ENCODE measurements at regions not wholly inside any gene's neighbourhood (a gene's known extent, or its start where the extent isn't known, plus 50 kb on each side); places are given as distances from the start of the nearest gene placed in this dataset.

GRCh38 chr6:113271437-113271836 lies 585.7 kb upstream of the MARCKS start:
- no peak for DNase-seq

GRCh38 chr6:113276601-113277000 lies 580.5 kb upstream of the MARCKS start:
- DNase-seq: no peak

GRCh38 chr6:113277111-113277510 lies 580.0 kb upstream of the MARCKS start:
- no peak for DNase-seq

- no peak for DNase-seq
These were observed 576.1 kb upstream of the MARCKS start for GRCh38 chr6:113281014-113281413.

GRCh38 chr6:113281431-113281830 lies 575.7 kb upstream of the MARCKS start:
- no peak for DNase-seq

GRCh38 chr6:113287396-113287795 lies 569.7 kb upstream of the MARCKS start:
- DNase-seq: no peak

- no peak for DNase-seq
These were observed 568.7 kb upstream of the MARCKS start for GRCh38 chr6:113288409-113288808.

GRCh38 chr6:113289166-113289565 lies 568.0 kb upstream of the MARCKS start:
- DNase-seq: no peak

- DNase-seq: no peak
These were observed 566.5 kb upstream of the MARCKS start for GRCh38 chr6:113290684-113291083.

- DNase-seq: no peak
These were observed 565.2 kb upstream of the MARCKS start for GRCh38 chr6:113291751-113292445.

- DNase-seq: no peak
These were observed 564.3 kb upstream of the MARCKS start for GRCh38 chr6:113292646-113293422.

- DNase-seq: no peak
These were observed 563.8 kb upstream of the MARCKS start for GRCh38 chr6:113293423-113293740.

- DNase-seq: no peak
These were observed 557.6 kb upstream of the MARCKS start for GRCh38 chr6:113299531-113299930.

- DNase-seq: no peak
These were observed 555.5 kb upstream of the MARCKS start for GRCh38 chr6:113301651-113302050.

GRCh38 chr6:113304116-113304515 lies 553.0 kb upstream of the MARCKS start:
- no peak for DNase-seq

- peak; percentile 72 for DNase-seq
These were observed 550.5 kb upstream of the MARCKS start for GRCh38 chr6:113306552-113307145.

- no peak for DNase-seq
These were observed 548.9 kb upstream of the MARCKS start for GRCh38 chr6:113308266-113308665.

- no peak for DNase-seq
These were observed 543.3 kb upstream of the MARCKS start for GRCh38 chr6:113313841-113314240.

- DNase-seq: no peak
These were observed 542.0 kb upstream of the MARCKS start for GRCh38 chr6:113315165-113315564.

- DNase-seq: no peak
These were observed 541.3 kb upstream of the MARCKS start for GRCh38 chr6:113315879-113316278.

GRCh38 chr6:113317442-113317841 lies 539.7 kb upstream of the MARCKS start:
- no peak for DNase-seq

GRCh38 chr6:113317891-113318574 lies 539.1 kb upstream of the MARCKS start:
- DNase-seq: peak; percentile 52

GRCh38 chr6:113318575-113318917 lies 538.6 kb upstream of the MARCKS start:
- no peak for DNase-seq

- no peak for DNase-seq
These were observed 536.5 kb upstream of the MARCKS start for GRCh38 chr6:113320653-113321052.

Measured in islet precursor cell (in vitro differentiated cells).